ENCODE measurements at regions not wholly inside any gene's neighbourhood (a gene's known extent, or its start where the extent isn't known, plus 50 kb on each side); places are given as distances from the start of the nearest gene placed in this dataset.

GRCh38 chr2:49780949-49781348 is 626.6 kb upstream of the FSHR start:
- TF ChIP-seq CTCF (optimal IDR thresholded peaks at IDR 0.05 in 1 of 3, IDR thresholded peaks at IDR 0.05 in 1 of 3, conservative IDR thresholded peaks at IDR 0.05 in 1 of 3; ENCODE audit: extremely low read depth in 1 of 3, insufficient read depth in 2 of 3, low read length in 3 of 3): no peak
- no peak for TF ChIP-seq EZH2 (IDR thresholded peaks at IDR 0.05; ENCODE audit: low read length)
